Astrocyte of the cerebellum (primary cell): ENCODE measurements at regions not wholly inside any gene's neighbourhood (a gene's known extent, or its start where the extent isn't known, plus 50 kb on each side); places are given as distances from the start of the nearest gene placed in this dataset.

Experiments
- DNase-seq: peaks from one replicate; pipeline ENCODE4 v3.0.0-alpha.2; 2011; ENCODE audit warnings: low read depth
- H3K4me3 ChIP-seq: 2 replicates; pipeline ENCODE4 v1.5.1; 2011; ENCODE audit warnings: mild to moderate bottlenecking, low read depth, low read length, moderate library complexity
- CTCF ChIP-seq: IDR thresholded peaks from 2 replicates; pipeline ENCODE4 v1.5.1; 2012; ENCODE audit warnings: low read length, low read depth, moderate library complexity, mild to moderate bottlenecking; ENCODE audit errors: missing control alignments
- in situ Hi-C: cut with HindIII; loops from 2 replicates; pipeline ENCODE4 v1.10.0; 2017; ENCODE audit warnings: low sequenced_read_pairs

- TF ChIP-seq CTCF: no peak
- no peak for DNase-seq
- in situ Hi-C loops: loop anchor here (5.0 kb wide), 1 partner anchor 33 kb away; no protein-coding TSS in a partner anchor
- H3K4me3 ChIP-seq: no peak overlapping the region
Measured at GRCh38 chr5:89015409-89015808, 132.4 kb upstream of the MEF2C start.

- no peak overlapping the region for H3K4me3 ChIP-seq
- in situ Hi-C loops: no loop called here
- no peak for DNase-seq
- TF ChIP-seq CTCF: no peak
Measured at GRCh38 chr5:89011778-89012711, 129.1 kb upstream of the MEF2C start.

GRCh38 chr5:89010512-89010911, 127.5 kb upstream of the MEF2C start:
- in situ Hi-C loops: no loop called here
- no peak for DNase-seq
- no peak overlapping the region for H3K4me3 ChIP-seq
- TF ChIP-seq CTCF: no peak

- TF ChIP-seq CTCF: no peak
- H3K4me3 ChIP-seq: no peak overlapping the region
- in situ Hi-C loops: no loop called here
- no peak for DNase-seq
Measured at GRCh38 chr5:89008291-89008690, 125.3 kb upstream of the MEF2C start.

- DNase-seq: no peak
- H3K4me3 ChIP-seq: no peak overlapping the region
- TF ChIP-seq CTCF: no peak
- in situ Hi-C loops: no loop called here
Measured at GRCh38 chr5:89005990-89006389, 123.0 kb upstream of the MEF2C start.

GRCh38 chr5:89004379-89004778, 121.4 kb upstream of the MEF2C start:
- DNase-seq: no peak
- in situ Hi-C loops: no loop called here
- no peak for TF ChIP-seq CTCF
- H3K4me3 ChIP-seq: no peak overlapping the region
